Peyer's patch (tissue), 4 donors: ENCODE measurements at regions not wholly inside any gene's neighbourhood (a gene's known extent, or its start where the extent isn't known, plus 50 kb on each side); places are given as distances from the start of the nearest gene placed in this dataset.

Experiments
- CTCF ChIP-seq, 6 experiments: fragments of 450-650 bp in 4 of 6; fragments of 200-600 bp in 2 of 6; sonication (generic) in 1 of 6; IDR thresholded peaks; one replicate each; pipeline ENCODE4 v1.5.1; 2017 to 2019; ENCODE audit warnings: antibody characterized with exemption in 6 of 6, mild to moderate bottlenecking in 3 of 6, moderate library complexity in 1 of 6
- POLR2A ChIP-seq, 2 donors: fragments of 450-650 bp; IDR thresholded peaks; one replicate each; pipeline ENCODE4 v1.5.1; 2017; ENCODE audit warnings: antibody characterized with exemption in 2 of 2, mild to moderate bottlenecking in 2 of 2, moderate library complexity in 2 of 2

- TF ChIP-seq POLR2A (IDR thresholded peaks at IDR 0.05) (no peak), CTCF (IDR thresholded peaks at IDR 0.05) (no peak)
Observed at GRCh38 chr6:4667591-4667990, 108.6 kb upstream of the CDYL start.
